Effector CD4-positive, alpha-beta T cell (primary cell): ENCODE measurements at regions not wholly inside any gene's neighbourhood (a gene's known extent, or its start where the extent isn't known, plus 50 kb on each side); places are given as distances from the start of the nearest gene placed in this dataset.
A peak's percentile ranks its signal among the peaks of the same experiment; 100 is the strongest.

Experiments used
- DNase-seq: peaks from one replicate; pipeline ENCODE4 v3.0.0-alpha.2; 2020

- no peak for DNase-seq
These were observed 485.6 kb downstream of the FLRT2 start for GRCh38 chr14:86015511-86015910.

DNA sequence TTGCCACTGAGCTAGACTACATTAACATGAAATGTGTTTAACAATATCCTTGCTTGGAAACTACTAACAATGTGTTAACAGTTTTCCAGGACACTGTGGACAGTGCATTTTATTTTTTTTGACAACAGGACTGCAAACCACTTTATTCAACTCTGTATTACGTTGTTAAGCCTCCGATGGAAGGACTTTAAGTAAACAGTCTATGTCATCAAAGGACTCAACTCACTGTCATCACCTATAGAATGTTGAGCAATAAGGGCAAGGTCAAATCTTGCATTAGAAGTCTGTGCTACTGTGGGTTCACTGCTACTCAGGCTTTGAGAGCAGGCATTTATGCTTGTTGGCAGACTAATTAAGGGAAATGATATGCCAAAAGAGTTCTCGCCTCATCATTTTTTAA is 483.7 kb downstream of the FLRT2 start:
- DNase-seq, result no peak

DNA sequence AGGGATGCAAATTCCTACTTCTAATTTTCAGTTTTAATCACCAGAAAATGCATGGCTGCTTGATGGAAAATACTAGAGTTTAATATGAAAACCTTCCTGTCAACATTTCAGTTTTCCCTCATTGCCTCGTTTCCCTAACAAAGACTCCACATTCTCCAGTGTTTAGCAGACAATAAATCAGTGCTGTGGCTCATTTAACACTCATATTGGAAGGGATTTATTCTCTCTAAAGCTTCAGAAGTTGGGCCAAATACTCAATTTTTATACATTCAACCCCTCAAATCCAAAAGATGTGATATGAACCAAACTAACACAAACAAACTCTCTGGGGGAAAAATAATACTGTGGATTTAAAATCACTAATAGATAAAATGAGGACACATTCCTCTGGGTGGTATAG is 482.5 kb downstream of the FLRT2 start:
- no peak for DNase-seq

- no peak for DNase-seq
These were observed 474.1 kb downstream of the FLRT2 start for GRCh38 chr14:86003998-86004397.

GRCh38 chr14:85996551-85996950 is 466.6 kb downstream of the FLRT2 start:
- no peak for DNase-seq

- no peak for DNase-seq
These were observed 461.2 kb downstream of the FLRT2 start for GRCh38 chr14:85991156-85991555.

GRCh38 chr14:85987907-85988306 is 458.0 kb downstream of the FLRT2 start:
- DNase-seq, result no peak

GRCh38 chr14:85987292-85987691 is 457.3 kb downstream of the FLRT2 start:
- DNase-seq, result no peak

GRCh38 chr14:85978582-85979250 is 448.8 kb downstream of the FLRT2 start:
- DNase-seq, result no peak

- no peak for DNase-seq
These were observed 444.7 kb downstream of the FLRT2 start for GRCh38 chr14:85974602-85975001.

- no peak for DNase-seq
These were observed 433.5 kb downstream of the FLRT2 start for GRCh38 chr14:85963486-85963885.

- DNase-seq, result no peak
These were observed 430.8 kb downstream of the FLRT2 start for GRCh38 chr14:85960756-85961155.

DNA sequence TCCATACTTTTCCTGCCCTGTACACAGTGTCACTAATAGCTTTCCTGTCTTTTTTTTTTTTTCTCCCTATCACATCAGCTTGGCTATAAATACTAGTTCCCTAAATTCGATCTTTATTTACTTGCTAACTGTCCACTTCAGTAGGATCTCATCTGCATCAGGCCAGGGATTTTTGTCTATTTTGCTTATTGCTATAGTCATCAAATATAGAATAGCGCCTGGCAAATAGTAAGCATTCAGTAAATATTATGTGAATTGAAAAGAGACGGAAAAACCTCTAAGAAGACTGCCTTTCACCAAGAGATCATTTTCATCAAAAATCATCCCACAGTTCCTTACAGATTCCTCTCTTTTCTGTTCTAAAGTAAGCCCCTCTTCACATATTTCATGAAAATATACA is 429.1 kb downstream of the FLRT2 start:
- no peak for DNase-seq

DNA sequence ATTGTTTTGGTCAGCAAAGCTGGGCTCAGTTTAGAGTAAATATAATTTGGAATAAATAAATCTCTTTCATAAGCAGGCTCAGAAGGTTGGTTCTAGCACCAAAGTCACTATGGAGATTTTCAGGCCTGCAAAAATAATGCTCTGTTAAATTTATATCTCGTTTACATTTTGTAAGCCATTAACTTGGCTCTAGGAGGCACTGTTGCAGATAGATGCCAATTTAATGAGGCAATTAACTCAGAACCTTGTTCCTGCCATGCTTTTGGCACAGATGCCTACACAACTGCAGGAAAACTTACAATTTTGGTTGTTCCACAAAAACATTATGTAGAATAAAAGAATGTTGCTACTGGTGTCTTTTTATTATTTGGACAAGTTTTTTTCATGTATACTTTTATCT is 428.1 kb downstream of the FLRT2 start:
- DNase-seq, result no peak

DNA sequence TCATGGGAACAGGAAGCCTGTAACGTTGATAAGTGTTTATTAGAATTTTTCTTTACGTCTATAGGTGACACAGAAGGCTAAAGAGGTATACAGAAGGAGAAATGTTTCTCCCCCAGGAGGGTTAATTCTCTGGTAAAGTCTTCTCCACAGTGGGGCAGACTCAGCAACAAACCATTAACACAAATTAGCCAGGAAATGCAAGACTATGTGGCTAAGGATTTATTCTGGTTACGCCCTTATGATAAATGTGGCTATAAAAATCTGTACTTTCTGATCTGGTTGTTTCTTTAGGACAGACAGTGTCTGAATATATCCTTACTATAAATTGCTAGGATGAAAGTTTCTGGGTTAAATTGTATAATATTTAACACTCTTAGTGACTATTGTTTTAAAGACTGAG is 423.3 kb downstream of the FLRT2 start:
- no peak for DNase-seq

GRCh38 chr14:85948153-85948552 is 418.2 kb downstream of the FLRT2 start:
- DNase-seq, result no peak

- DNase-seq, result no peak
These were observed 417.7 kb downstream of the FLRT2 start for GRCh38 chr14:85947461-85948139.

DNA sequence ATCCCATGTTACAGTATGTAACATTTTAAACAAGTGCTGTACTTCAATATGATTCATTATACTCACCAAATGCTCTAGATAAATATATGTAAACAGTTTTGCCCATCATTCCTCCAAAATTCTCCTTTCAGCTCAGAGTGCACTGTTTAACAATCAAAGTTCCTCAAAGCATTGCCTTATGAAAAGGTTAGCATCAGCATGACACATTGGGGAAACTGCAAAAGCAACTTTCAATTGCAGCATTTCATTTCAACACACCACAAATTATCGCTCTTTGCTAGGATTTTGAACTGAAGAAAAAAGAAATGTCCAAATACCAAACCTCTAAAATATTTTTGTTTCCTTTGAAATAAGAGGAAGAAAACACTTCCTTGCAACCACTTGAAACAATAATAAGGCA is 413.2 kb downstream of the FLRT2 start:
- no peak for DNase-seq

GRCh38 chr14:85934886-85935254 is 404.9 kb downstream of the FLRT2 start:
- no peak for DNase-seq

DNA sequence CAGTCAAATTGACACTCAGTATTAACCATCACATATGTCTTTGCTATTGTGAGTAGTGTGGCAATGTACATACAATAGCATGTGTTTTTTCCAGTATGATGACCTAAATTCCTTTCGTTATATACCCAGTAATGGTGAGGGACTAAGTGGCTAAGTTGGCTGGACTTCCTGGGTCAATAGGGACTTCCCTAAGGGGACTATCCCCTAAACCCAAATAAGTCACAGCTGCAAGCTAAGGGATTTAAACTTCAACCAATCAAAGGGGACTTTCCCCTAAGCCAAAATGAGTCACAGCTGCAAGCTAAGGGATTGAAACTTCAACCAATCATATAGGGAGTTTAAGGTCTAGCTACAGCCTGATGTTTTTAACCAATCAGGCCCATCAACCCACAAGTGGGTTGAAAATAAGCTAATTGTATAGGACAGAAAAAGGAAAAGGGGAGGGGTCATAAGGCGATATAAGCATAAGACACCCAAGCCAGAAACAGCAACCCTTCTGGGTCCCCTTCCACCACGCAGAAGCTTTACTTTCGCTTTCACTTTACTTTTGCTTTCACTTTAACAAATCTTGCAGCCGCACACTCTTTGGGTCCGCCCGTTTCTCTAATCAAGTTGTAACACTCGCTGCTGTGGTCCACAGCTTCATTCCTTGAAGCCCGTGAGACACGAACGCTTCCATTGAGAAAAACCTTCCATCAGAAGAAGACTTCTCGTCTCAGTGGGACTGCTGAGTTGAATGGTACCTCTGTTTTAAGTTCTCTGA is 404.4 kb downstream of the FLRT2 start:
- DNase-seq, result peak; percentile 29

GRCh38 chr14:85921241-85921640 is 391.3 kb downstream of the FLRT2 start:
- DNase-seq, result no peak

- DNase-seq, result no peak
These were observed 387.8 kb downstream of the FLRT2 start for GRCh38 chr14:85917716-85918115.

DNA sequence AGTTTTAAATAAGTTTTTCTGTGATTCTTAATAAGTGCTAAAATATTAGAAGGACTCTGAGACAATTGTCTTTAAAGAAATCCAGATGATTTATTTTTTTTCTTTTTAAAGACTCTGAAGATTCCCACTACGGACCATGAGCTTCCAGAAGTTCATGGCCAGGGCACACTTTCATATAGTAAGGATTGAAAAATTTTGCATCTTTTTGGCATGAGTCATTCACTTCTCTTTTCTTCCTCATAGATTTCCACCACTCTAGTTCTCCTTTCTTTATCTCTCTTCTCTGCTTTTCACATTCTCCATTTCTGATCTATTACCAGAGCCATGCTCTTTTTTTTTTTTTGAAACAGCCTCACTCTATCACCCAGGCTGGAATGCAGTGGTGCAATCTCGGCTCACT is 385.8 kb downstream of the FLRT2 start:
- no peak for DNase-seq

DNA sequence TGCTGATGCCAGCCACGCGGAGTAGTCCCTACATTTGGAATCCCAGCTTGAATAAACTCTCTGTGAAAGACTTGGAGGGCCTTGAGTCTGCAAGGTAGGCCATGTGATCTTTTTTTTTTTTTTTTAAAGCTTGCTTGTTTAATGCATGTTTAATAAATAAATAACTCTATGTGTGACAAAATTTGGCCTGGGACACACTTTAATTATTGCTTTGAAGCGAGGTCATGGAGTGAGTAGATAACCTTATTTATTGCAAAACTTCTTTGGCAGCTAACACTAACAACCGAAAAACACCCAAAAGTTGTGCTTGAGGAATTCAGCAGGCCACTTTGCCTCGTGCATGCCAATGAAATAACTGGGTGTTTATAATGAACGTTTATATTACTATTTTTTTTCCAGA is 382.2 kb downstream of the FLRT2 start:
- no peak for DNase-seq
